ENCODE measurements at regions not wholly inside any gene's neighbourhood (a gene's known extent, or its start where the extent isn't known, plus 50 kb on each side); places are given as distances from the start of the nearest gene placed in this dataset.

- TF ChIP-seq CTCF (IDR thresholded peaks at IDR 0.05), result no peak
- no peak for TF ChIP-seq POLR2A (IDR thresholded peaks at IDR 0.05)
- no peak for TF ChIP-seq EP300 (IDR thresholded peaks at IDR 0.05)
These were observed 1491.2 kb downstream of the BRD1 start for GRCh38 chr22:48336339-48337060.

All from tibial nerve (tissue), 4 donors.